ENCODE measurements at regions not wholly inside any gene's neighbourhood (a gene's known extent, or its start where the extent isn't known, plus 50 kb on each side); places are given as distances from the start of the nearest gene placed in this dataset.

- no peak for TF ChIP-seq CTCF (IDR thresholded peaks at IDR 0.05; ENCODE audit: insufficient read depth, low read length, poor library complexity, severe bottlenecking)
- TF ChIP-seq EZH2phosphoT487 (conservative IDR thresholded peaks at IDR 0.05; ENCODE audit: low read length), result no peak
These were observed 123.2 kb downstream of the PDCD6IP start for GRCh38 chr3:33921608-33922007.
